Esophagus muscularis mucosa (tissue), 4 donors: ENCODE measurements at regions not wholly inside any gene's neighbourhood (a gene's known extent, or its start where the extent isn't known, plus 50 kb on each side); places are given as distances from the start of the nearest gene placed in this dataset.

Experiments
- DNase-seq: peaks from one replicate; pipeline ENCODE4 v3.0.0-alpha.2; 2017; ENCODE audit errors: extremely low spot score
- H3K27ac ChIP-seq, 4 donors: fragments of 200-600 bp; sonication (generic); replicated peaks in 1 of 4; 1 replicate in 3 of 4; 2 replicates in 1 of 4; pipeline ENCODE4 v1.5.1; 2016 to 2019; ENCODE audit warnings: mild to moderate bottlenecking in 1 of 4
- H3K27me3 ChIP-seq, 4 donors: fragments of 200-600 bp; sonication (generic); one replicate each; pipeline versions ENCODE4 v1.5.1 to v1.6.0; 2016 to 2019
- H3K36me3 ChIP-seq, 4 donors: fragments of 200-600 bp; sonication (generic); one replicate each; pipeline ENCODE4 v1.5.1; 2016 to 2019
- H3K4me1 ChIP-seq, 4 donors: fragments of 200-600 bp; sonication (generic); one replicate each; pipeline ENCODE4 v1.5.1; 2016 to 2019
- H3K4me3 ChIP-seq, 4 donors: fragments of 200-600 bp; sonication (generic); 1 replicate in 2 of 4; 2 replicates in 2 of 4; pipeline ENCODE4 v1.5.1; 2016 to 2019; ENCODE audit warnings: mild to moderate bottlenecking in 4 of 4, moderate library complexity in 1 of 4
- H3K9me3 ChIP-seq, 4 donors: fragments of 200-600 bp; sonication (generic); 1 replicate in 3 of 4; 2 replicates in 1 of 4; pipeline ENCODE4 v1.5.1; 2016 to 2019
- EP300 ChIP-seq: sonication (generic); formaldehyde crosslinking; IDR thresholded peaks from one replicate; pipeline ENCODE4 v1.6.1; 2017; ENCODE audit warnings: antibody characterized with exemption
- POLR2A ChIP-seq: fragments of 450-650 bp; IDR thresholded peaks from one replicate; pipeline ENCODE4 v1.6.1; 2017; ENCODE audit warnings: antibody characterized with exemption, moderate library complexity, mild to moderate bottlenecking, low read depth
- POLR2AphosphoS5 ChIP-seq, 2 donors: sonication (generic); formaldehyde crosslinking; IDR thresholded peaks; one replicate each; pipeline ENCODE4 v1.6.1; 2017; ENCODE audit warnings: antibody characterized with exemption in 2 of 2
- WGBS: methylation state at CpG from one replicate; pipeline ENCODE4 v1.1.5; 2018; 5-methylcytosine and 5-hydroxymethylcytosine counted together
- intact Hi-C: fragments of 100-400 bp; cut with DNase I; formaldehyde crosslinking; loops from one replicate; pipeline ENCODE4 v1.15.1; 2023
- TF ChIP-seq, protein P1 (sequence below), 3 experiments: fragments of 200-600 bp in 2 of 3; fragments of 450-650 bp in 1 of 3; sonication (generic) in 2 of 3; IDR thresholded peaks; one replicate each; pipeline ENCODE4 v1.5.1; 2017 to 2019; ENCODE audit warnings: antibody characterized with exemption in 3 of 3, mild to moderate bottlenecking in 2 of 3, moderate library complexity in 1 of 3

DNA sequence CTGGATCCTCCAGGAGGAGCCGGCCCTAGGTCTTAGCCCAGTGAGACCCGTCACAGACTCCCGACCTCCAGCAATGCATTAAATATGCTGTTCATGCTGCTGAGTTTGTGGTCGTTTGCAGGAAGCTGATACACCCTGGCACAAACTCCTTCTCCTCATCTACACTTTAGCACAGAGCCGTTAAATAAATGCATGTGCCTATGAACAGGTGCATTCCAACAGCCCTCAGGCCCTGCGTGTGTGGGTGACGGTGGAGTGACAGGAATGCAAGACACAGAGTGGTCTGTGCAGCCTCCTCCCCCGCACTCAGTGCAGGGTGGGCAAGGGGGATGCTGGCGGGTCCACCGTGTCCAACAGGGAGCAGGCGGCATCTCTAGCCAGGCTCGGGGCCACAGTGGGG, 106.6 kb upstream of the TMPRSS2 start:
- 86% methylated on average over 12 of the region's 12 CpGs for WGBS
- no peak overlapping the region for H3K4me3 ChIP-seq
- TF ChIP-seq POLR2A, result no peak
- TF ChIP-seq POLR2AphosphoS5 (IDR thresholded peaks at IDR 0.05), result no peak
- TF ChIP-seq, protein P1, sequence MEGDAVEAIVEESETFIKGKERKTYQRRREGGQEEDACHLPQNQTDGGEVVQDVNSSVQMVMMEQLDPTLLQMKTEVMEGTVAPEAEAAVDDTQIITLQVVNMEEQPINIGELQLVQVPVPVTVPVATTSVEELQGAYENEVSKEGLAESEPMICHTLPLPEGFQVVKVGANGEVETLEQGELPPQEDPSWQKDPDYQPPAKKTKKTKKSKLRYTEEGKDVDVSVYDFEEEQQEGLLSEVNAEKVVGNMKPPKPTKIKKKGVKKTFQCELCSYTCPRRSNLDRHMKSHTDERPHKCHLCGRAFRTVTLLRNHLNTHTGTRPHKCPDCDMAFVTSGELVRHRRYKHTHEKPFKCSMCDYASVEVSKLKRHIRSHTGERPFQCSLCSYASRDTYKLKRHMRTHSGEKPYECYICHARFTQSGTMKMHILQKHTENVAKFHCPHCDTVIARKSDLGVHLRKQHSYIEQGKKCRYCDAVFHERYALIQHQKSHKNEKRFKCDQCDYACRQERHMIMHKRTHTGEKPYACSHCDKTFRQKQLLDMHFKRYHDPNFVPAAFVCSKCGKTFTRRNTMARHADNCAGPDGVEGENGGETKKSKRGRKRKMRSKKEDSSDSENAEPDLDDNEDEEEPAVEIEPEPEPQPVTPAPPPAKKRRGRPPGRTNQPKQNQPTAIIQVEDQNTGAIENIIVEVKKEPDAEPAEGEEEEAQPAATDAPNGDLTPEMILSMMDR (IDR thresholded peaks at IDR 0.05), result no peak
- no peak for TF ChIP-seq EP300
- peak overlapping the region in 1 of 4 donors; percentile 86 for H3K27ac ChIP-seq
- no peak for DNase-seq
- H3K27me3 ChIP-seq, result peaks cover 0 to 6% (median 0%) of the 10 kb centered on the region in 4 donors
- peaks cover 22 to 47% (median 40%) of the 10 kb centered on the region in 4 donors for H3K4me1 ChIP-seq
- intact Hi-C loops, result no loop called here
- no peaks in the 10 kb centered on the region for H3K9me3 ChIP-seq
- no peaks in the 10 kb centered on the region for H3K36me3 ChIP-seq

DNA sequence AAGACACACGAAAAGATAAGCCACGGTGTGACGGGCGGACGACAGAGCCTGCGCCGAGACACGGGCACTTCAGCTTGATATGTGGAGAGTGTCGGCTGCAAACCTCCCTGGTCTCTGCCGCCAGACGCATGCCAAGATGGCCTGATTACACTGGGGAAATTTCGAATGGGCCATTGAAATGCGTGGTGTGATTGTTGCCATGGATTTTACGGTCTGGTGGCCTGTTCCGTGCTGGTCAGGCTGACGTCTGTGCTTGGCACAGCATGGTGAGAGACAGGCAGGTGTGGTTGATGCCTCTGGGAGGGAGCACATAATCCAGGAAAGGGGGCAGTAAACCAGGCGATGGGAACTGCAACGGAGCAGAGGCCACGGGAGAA, 105.6 kb upstream of the TMPRSS2 start:
- TF ChIP-seq EP300 (no peak), POLR2AphosphoS5 (IDR thresholded peaks at IDR 0.05) (no peak), POLR2A (no peak)
- TF ChIP-seq, protein P1 (IDR thresholded peaks at IDR 0.05), result no peak
- H3K36me3 ChIP-seq, result no peaks in the 10 kb centered on the region
- H3K27me3 ChIP-seq, result peaks cover 0 to 16% (median 0%) of the 10 kb centered on the region in 4 donors
- H3K4me3 ChIP-seq, result no peak overlapping the region
- no peaks in the 10 kb centered on the region for H3K9me3 ChIP-seq
- intact Hi-C loops, result no loop called here
- peaks cover 22 to 47% (median 40%) of the 10 kb centered on the region in 4 donors for H3K4me1 ChIP-seq
- DNase-seq, result no peak
- WGBS, result 92% methylated on average over 19 of the region's 19 CpGs
- H3K27ac ChIP-seq, result peak overlapping the region; percentile 62 to 82 (median 72)

DNA sequence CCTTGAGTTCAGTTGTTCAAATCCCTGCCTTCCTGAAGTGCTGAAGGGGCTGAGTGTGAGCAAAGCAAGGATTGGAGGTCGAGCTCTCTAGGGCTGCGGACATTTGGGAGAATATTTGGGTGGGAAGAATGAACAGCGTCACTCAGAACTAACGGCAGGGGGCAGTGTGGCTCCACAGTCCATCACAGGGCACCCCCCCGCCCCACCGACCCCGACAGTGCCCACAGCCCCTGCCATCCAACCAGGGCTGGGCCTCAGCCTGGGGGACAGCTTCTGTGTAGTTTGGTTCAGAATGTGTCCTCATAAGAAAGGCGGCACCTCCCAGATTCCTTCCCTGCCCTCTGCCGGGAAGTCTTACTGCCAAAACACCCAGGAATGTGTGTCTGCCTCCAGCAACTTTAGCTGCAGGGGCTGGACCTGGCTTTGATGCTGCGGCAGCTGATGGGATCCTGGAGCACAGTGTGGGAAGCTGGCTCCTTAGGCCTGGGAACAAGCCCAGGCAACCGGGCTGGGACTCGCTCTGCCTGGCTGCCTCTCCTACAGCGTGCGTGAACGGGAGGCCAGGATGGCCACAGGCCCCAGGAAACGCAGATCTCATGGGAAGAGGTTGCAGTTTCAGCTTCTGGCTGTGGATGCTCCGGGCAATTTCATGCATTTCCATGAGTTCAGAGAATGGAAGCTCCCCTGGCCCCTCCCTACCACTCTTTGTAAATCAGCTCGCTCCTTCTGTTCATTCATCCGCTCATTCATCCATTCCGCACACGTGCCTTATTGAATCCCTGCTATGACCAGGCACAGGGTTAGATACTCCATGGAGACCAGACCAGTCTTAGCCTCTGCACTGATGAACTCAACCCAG, 104.9 kb upstream of the TMPRSS2 start:
- DNase-seq, result peak; percentile 94
- TF ChIP-seq POLR2AphosphoS5 (IDR thresholded peaks at IDR 0.05), result peak; percentile 54 to 74
- TF ChIP-seq, protein P1 (IDR thresholded peaks at IDR 0.05), result peak; percentile 68 to 83 (median 80)
- TF ChIP-seq EP300, result no peak
- Histone ChIP-seq H3K9me3 (no peaks in the 10 kb centered on the region), H3K4me3 (peak overlapping the region in 3 of 4 donors; percentile 17 to 32 (median 18)), H3K4me1 (peaks cover 22 to 47% (median 40%) of the 10 kb centered on the region in 4 donors), H3K27ac (peak overlapping the region; percentile 62 to 82 (median 72)), H3K27me3 (peaks cover 0 to 16% (median 0%) of the 10 kb centered on the region in 4 donors), H3K36me3 (no peaks in the 10 kb centered on the region)
- intact Hi-C loops, result no loop called here
- WGBS, result 34% methylated on average over 13 of the region's 21 CpGs

DNA sequence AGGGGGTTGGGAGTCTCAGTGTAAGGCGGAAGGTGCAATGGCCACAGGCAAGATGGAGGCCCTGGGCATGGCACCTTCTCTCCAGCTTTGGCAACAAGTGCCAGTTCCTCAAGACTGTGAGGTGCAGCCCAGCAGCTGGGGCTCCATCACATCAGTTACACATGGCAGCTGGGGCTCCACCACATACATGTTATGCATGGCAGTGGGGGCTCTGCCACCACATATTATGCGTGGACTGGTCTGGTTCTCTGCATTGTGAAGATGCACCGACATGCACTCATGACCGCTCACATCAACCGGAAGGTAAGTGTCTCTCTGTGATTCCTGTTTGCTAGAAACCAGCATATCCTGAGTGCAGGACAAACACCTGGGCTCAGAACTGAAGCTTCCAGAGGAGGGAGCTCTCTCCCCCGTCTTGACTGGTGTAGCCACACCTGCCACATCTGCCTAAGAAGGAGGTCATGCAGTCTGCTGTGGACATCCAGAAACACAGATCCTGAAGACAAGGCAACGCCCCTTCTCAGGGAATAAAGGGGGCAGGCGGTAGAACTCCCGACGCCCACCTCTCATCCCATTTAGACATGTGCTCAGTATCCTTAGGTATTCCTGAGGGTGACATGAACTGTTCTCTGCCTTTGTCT, 104.1 kb upstream of the TMPRSS2 start:
- Histone ChIP-seq H3K36me3 (no peaks in the 10 kb centered on the region), H3K4me1 (peaks cover 22 to 47% (median 40%) of the 10 kb centered on the region in 4 donors), H3K27ac (peak overlapping the region; percentile 62 to 82 (median 72)), H3K27me3 (peaks cover 0 to 16% (median 0%) of the 10 kb centered on the region in 4 donors), H3K4me3 (peak overlapping the region in 1 of 4 donors; percentile 32), H3K9me3 (no peaks in the 10 kb centered on the region)
- DNase-seq, result no peak
- 47% methylated on average over 8 of the region's 10 CpGs for WGBS
- TF ChIP-seq, protein P1 (IDR thresholded peaks at IDR 0.05), result no peak
- TF ChIP-seq POLR2AphosphoS5 (IDR thresholded peaks at IDR 0.05), result no peak
- no peak for TF ChIP-seq EP300
- no peak for TF ChIP-seq POLR2A
- intact Hi-C loops, result loop anchor here (1.0 kb wide), 1 partner anchor 168 kb away; no protein-coding TSS in a partner anchor
